H1 (cell line): ENCODE measurements at regions not wholly inside any gene's neighbourhood (a gene's known extent, or its start where the extent isn't known, plus 50 kb on each side); places are given as distances from the start of the nearest gene placed in this dataset.

Experiments
- BCL11A ChIP-seq, 2 experiments: IDR thresholded peaks; one replicate each; pipeline ENCODE4 v1.6.1; 2011; ENCODE audit warnings: low read depth in 2 of 2, low read length in 2 of 2, mild to moderate bottlenecking in 2 of 2
- E2F6 ChIP-seq: IDR thresholded peaks from 2 replicates; pipeline ENCODE4 v1.6.1; 2012; ENCODE audit warnings: inconsistent platforms
- MAFK ChIP-seq: IDR thresholded peaks from 2 replicates; pipeline ENCODE4 v1.6.1; 2012; ENCODE audit warnings: low read depth, mild to moderate bottlenecking, improper control_type of control experiment, low read length
- RAD21 ChIP-seq, 2 experiments: IDR thresholded peaks in 1 of 2; conservative IDR thresholded peaks in 1 of 2; 2 replicates each; pipeline ENCODE4 v1.6.1; 2011; ENCODE audit warnings: low read depth in 2 of 2, low read length in 2 of 2, improper control_type of control experiment in 1 of 2, inconsistent platforms in 1 of 2, mild to moderate bottlenecking in 1 of 2, moderate library complexity in 1 of 2
- TF ChIP-seq, protein P1 (sequence below): fragments of 300-600 bp; sonication (generic); IDR thresholded peaks from 2 replicates; pipeline ENCODE4 v1.7.1; 2012; ENCODE audit warnings: low read length, moderate library complexity, mild to moderate bottlenecking, inconsistent platforms; ENCODE audit not compliant: insufficient replicate concordance

- TF ChIP-seq RAD21 (IDR thresholded peaks at IDR 0.05 in 1 of 2, conservative IDR thresholded peaks at IDR 0.05 in 1 of 2; ENCODE audit: low read depth in 2 of 2, low read length in 2 of 2) (no peak), MAFK (no peak), E2F6 (no peak), BCL11A (IDR thresholded peaks at IDR 0.05; ENCODE audit: low read depth in 2 of 2, low read length in 2 of 2) (no peak)
- TF ChIP-seq, protein P1, sequence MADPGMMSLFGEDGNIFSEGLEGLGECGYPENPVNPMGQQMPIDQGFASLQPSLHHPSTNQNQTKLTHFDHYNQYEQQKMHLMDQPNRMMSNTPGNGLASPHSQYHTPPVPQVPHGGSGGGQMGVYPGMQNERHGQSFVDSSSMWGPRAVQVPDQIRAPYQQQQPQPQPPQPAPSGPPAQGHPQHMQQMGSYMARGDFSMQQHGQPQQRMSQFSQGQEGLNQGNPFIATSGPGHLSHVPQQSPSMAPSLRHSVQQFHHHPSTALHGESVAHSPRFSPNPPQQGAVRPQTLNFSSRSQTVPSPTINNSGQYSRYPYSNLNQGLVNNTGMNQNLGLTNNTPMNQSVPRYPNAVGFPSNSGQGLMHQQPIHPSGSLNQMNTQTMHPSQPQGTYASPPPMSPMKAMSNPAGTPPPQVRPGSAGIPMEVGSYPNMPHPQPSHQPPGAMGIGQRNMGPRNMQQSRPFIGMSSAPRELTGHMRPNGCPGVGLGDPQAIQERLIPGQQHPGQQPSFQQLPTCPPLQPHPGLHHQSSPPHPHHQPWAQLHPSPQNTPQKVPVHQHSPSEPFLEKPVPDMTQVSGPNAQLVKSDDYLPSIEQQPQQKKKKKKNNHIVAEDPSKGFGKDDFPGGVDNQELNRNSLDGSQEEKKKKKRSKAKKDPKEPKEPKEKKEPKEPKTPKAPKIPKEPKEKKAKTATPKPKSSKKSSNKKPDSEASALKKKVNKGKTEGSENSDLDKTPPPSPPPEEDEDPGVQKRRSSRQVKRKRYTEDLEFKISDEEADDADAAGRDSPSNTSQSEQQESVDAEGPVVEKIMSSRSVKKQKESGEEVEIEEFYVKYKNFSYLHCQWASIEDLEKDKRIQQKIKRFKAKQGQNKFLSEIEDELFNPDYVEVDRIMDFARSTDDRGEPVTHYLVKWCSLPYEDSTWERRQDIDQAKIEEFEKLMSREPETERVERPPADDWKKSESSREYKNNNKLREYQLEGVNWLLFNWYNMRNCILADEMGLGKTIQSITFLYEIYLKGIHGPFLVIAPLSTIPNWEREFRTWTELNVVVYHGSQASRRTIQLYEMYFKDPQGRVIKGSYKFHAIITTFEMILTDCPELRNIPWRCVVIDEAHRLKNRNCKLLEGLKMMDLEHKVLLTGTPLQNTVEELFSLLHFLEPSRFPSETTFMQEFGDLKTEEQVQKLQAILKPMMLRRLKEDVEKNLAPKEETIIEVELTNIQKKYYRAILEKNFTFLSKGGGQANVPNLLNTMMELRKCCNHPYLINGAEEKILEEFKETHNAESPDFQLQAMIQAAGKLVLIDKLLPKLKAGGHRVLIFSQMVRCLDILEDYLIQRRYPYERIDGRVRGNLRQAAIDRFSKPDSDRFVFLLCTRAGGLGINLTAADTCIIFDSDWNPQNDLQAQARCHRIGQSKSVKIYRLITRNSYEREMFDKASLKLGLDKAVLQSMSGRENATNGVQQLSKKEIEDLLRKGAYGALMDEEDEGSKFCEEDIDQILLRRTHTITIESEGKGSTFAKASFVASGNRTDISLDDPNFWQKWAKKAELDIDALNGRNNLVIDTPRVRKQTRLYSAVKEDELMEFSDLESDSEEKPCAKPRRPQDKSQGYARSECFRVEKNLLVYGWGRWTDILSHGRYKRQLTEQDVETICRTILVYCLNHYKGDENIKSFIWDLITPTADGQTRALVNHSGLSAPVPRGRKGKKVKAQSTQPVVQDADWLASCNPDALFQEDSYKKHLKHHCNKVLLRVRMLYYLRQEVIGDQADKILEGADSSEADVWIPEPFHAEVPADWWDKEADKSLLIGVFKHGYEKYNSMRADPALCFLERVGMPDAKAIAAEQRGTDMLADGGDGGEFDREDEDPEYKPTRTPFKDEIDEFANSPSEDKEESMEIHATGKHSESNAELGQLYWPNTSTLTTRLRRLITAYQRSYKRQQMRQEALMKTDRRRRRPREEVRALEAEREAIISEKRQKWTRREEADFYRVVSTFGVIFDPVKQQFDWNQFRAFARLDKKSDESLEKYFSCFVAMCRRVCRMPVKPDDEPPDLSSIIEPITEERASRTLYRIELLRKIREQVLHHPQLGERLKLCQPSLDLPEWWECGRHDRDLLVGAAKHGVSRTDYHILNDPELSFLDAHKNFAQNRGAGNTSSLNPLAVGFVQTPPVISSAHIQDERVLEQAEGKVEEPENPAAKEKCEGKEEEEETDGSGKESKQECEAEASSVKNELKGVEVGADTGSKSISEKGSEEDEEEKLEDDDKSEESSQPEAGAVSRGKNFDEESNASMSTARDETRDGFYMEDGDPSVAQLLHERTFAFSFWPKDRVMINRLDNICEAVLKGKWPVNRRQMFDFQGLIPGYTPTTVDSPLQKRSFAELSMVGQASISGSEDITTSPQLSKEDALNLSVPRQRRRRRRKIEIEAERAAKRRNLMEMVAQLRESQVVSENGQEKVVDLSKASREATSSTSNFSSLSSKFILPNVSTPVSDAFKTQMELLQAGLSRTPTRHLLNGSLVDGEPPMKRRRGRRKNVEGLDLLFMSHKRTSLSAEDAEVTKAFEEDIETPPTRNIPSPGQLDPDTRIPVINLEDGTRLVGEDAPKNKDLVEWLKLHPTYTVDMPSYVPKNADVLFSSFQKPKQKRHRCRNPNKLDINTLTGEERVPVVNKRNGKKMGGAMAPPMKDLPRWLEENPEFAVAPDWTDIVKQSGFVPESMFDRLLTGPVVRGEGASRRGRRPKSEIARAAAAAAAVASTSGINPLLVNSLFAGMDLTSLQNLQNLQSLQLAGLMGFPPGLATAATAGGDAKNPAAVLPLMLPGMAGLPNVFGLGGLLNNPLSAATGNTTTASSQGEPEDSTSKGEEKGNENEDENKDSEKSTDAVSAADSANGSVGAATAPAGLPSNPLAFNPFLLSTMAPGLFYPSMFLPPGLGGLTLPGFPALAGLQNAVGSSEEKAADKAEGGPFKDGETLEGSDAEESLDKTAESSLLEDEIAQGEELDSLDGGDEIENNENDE = no peak
These were observed 147.1 kb upstream of the STEAP1 start (continued) for GRCh38 chr7:90007001-90007654.
